Activated T-cell treated with anti-CD3 and anti-CD28 coated beads, Interleukin-2, amount 50 U/mL, for 4 hours (primary cell): ENCODE measurements at regions not wholly inside any gene's neighbourhood (a gene's known extent, or its start where the extent isn't known, plus 50 kb on each side); places are given as distances from the start of the nearest gene placed in this dataset.
"Not testable (repeated sequence)": the region's sequence is repeated elsewhere in the genome, so short reads cannot be mapped to it uniquely, and the experiment has no call there.

Experiments
- ATAC-seq, 2 donors: fragments of 200-7000 bp; cut with Tn5 transposase; one replicate each; pipeline ENCODE4 v1.10.0; 2021
- DNase-seq: peaks from one replicate; pipeline ENCODE4 v3.0.0-alpha.2; 2020
- H3K27me3 Mint-ChIP-seq: one replicate; pipeline ENCODE4 v1.8.0; 2021; ENCODE audit warnings: low read depth, mixed read lengths
- H3K36me3 Mint-ChIP-seq: one replicate; pipeline ENCODE4 v1.8.0; 2022; ENCODE audit warnings: mixed read lengths; ENCODE audit not compliant: insufficient read depth
- H3K4me1 Mint-ChIP-seq: one replicate; pipeline ENCODE4 v1.8.0; 2021; ENCODE audit warnings: low read depth, mixed read lengths
- H3K4me3 Mint-ChIP-seq: one replicate; pipeline ENCODE4 v1.8.0; 2021; ENCODE audit warnings: mild to moderate bottlenecking, moderate library complexity, mixed read lengths
- H3K9me3 Mint-ChIP-seq: one replicate; pipeline ENCODE4 v1.8.0; 2021; ENCODE audit warnings: mixed read lengths

DNA sequence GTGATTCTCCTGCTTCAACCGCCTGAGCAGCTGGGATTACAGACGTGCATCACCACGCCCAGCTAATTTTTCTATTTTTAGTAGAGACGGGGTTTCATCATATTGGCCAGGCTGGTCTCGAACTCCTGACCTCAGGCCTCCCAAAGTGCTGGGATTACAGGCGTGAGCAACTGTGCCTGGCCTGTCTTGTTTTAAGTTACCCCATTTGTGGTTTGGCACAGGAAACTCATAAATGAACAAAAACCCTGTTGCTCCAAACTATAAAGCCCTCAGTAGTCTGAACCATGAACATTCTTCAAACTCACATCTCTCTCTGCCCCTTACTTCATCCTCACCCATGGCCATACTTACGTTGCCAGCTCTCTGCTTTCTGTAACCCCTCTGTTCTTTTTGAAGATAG is 61.7 kb downstream of the RHOU start:
- not testable (repeated sequence) for H3K36me3 Mint-ChIP-seq, H3K9me3 Mint-ChIP-seq, H3K4me3 Mint-ChIP-seq, H3K27me3 Mint-ChIP-seq, H3K4me1 Mint-ChIP-seq, ATAC-seq, DNase-seq

DNA sequence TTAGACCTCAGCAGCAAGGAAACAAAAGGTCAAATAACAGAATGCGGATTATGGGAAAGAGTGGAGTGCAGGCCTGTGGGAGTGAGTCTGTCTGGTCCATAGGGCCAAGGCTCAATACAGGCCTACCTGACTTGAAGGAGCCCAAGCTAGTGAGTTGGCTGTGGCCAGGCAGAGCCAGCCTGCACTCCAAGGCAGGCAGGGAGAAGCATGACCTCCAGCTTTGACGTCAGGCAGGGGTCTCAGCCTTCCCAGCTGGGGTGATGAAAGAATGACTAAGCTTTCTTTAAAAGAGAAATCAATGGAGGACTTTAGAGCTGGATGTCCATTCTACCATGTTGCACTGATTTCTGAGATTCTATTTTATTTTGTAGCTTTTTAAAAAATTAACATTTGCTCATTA is 62.8 kb downstream of the RHOU start:
- H3K4me3 Mint-ChIP-seq = no peak overlapping the region
- ATAC-seq = no peak
- H3K27me3 Mint-ChIP-seq = no peaks in the 10 kb centered on the region
- peaks cover 6% of the 10 kb centered on the region for H3K4me1 Mint-ChIP-seq
- peaks cover 2% of the 10 kb centered on the region for H3K36me3 Mint-ChIP-seq
- DNase-seq = no peak
- peaks cover 10% of the 10 kb centered on the region for H3K9me3 Mint-ChIP-seq

DNA sequence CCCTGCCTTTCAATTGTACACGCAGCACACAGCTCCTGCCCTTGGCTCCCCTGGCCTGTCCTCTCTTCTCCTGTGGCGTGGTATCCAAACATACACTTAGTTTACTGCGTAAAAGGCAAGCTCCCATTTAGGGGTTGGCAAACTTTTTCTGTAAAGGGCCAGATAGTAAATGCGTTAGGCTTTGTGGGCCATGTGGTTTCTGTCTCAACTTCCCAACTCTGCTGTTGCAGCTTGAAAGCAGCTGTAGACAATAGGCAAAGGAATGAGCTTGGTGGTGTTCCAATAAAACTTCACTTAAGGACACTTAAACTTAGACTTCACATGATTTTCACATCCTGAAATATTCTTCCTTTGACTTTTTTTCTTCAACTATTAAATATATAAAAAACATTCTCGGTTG is 63.3 kb downstream of the RHOU start:
- H3K36me3 Mint-ChIP-seq = peaks cover 2% of the 10 kb centered on the region
- H3K9me3 Mint-ChIP-seq = peaks cover 10% of the 10 kb centered on the region
- peaks cover 7% of the 10 kb centered on the region for H3K4me1 Mint-ChIP-seq
- DNase-seq = no peak
- no peak for ATAC-seq
- H3K27me3 Mint-ChIP-seq = no peaks in the 10 kb centered on the region
- H3K4me3 Mint-ChIP-seq = no peak overlapping the region

DNA sequence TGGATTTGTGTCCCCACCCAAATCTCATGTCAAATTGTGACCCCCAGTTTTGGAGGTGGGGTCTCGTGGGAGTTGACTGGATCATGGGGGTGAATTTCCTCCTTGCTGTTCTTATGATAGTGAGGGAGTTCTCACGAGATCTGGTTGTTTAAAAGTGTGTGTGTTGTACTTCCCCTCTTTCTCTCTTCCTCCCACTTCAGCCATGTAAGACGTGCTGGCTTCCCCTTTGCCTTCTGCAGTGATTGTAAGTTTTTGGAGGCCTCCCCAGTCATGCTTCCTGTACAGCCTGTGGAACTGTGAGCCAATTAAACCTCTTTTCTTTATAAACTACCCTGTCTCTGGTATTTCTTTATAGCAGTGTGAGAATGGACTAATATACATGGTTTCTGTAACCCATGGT is 64.6 kb downstream of the RHOU start:
- H3K9me3 Mint-ChIP-seq = peaks cover 10% of the 10 kb centered on the region
- DNase-seq = no peak
- no peaks in the 10 kb centered on the region for H3K27me3 Mint-ChIP-seq
- ATAC-seq = no peak
- no peak overlapping the region for H3K4me3 Mint-ChIP-seq
- H3K36me3 Mint-ChIP-seq = peaks cover 2% of the 10 kb centered on the region
- H3K4me1 Mint-ChIP-seq = peaks cover 13% of the 10 kb centered on the region

DNA sequence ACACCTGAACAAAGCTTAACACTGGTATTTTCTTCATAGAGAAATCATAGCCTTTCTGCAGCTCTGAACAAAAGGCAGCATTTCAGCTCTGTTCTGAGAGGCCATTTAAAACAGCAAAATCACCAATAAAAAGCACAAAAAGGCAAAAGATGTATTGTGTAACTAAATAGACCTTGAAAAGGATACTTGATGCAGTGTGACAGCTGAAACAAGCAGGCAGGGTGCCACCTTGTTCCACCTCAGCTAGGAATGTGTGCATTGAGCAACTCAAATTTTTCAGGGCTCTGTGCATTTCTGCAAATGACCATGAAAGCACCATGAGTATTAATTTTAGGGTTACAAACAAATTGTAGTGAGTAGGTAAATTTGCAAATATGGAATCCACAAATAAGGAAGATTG is 65.8 kb downstream of the RHOU start:
- peaks cover 2% of the 10 kb centered on the region for H3K36me3 Mint-ChIP-seq
- H3K9me3 Mint-ChIP-seq = peaks cover 10% of the 10 kb centered on the region
- DNase-seq (no peak), ATAC-seq (no peak)
- peaks cover 22% of the 10 kb centered on the region for H3K4me1 Mint-ChIP-seq
- no peaks in the 10 kb centered on the region for H3K27me3 Mint-ChIP-seq
- H3K4me3 Mint-ChIP-seq = no peak overlapping the region

DNA sequence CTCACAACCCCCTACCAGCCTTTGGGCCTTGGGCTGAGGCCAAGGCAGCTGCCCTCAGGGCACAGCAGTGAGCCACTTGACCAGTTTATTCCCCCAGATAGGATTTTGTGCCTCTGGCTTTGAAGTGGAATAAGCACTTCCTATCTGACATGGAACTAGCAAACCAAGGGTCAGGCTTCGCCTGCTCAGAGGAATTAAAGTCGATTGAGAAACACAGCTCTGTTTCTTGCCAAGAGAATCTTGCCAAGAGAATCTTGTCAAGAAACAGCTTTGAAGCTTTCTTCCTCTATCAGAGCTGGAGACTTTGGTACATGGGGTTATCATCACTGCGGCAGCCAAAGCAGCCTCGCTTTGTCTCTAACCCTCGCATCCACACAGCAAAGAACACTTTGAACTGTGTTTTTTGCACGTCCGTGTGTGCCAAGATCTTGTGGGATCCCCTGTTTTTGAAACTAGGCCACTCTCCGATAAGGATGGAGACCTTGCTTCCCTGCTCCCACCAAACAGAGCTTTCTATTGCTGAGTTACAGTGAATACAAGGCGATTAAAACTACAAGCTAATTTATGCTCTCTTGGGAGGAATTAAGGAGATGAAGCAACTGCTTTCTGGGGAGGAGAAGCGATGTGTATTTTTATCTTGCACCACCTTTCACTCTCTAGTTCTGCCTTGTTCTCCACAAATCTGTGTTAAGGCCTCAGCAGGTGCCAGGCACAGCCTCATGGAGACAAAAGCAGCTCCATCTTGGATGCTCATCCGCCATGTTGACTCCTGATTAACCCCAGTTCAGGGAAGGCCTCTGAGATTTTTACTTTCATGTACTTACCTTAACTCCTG is 67.3 kb downstream of the RHOU start:
- no peak overlapping the region for H3K4me3 Mint-ChIP-seq
- peaks cover 3% of the 10 kb centered on the region for H3K9me3 Mint-ChIP-seq
- H3K4me1 Mint-ChIP-seq = peaks cover 16% of the 10 kb centered on the region
- H3K27me3 Mint-ChIP-seq = no peaks in the 10 kb centered on the region
- DNase-seq (no peak), ATAC-seq (no peak)
- H3K36me3 Mint-ChIP-seq = peaks cover under 1% of the 10 kb centered on the region

DNA sequence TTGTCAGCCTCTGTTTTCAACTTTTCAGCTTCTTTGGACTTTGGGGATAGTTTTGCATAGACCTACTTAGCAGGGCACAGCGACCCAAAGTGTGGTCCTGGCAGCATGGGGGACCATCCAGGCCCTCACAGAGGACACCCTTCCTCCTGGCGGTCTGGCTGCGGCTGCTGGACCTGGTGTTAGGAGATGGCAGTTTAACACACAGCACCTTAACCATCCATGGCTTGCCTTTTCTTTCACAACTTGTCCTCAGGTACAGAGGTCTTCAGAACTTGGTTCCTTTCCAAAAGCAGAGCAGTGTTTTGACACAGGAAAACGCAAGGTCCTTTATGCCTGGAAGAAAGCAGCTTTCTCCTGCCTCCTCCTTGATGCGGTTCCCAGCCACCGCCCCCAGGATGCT is 68.1 kb downstream of the RHOU start:
- no peak overlapping the region for H3K4me3 Mint-ChIP-seq
- H3K27me3 Mint-ChIP-seq = no peaks in the 10 kb centered on the region
- ATAC-seq (no peak), DNase-seq (no peak)
- H3K9me3 Mint-ChIP-seq = no peaks in the 10 kb centered on the region
- H3K36me3 Mint-ChIP-seq = no peaks in the 10 kb centered on the region
- H3K4me1 Mint-ChIP-seq = peaks cover 16% of the 10 kb centered on the region

DNA sequence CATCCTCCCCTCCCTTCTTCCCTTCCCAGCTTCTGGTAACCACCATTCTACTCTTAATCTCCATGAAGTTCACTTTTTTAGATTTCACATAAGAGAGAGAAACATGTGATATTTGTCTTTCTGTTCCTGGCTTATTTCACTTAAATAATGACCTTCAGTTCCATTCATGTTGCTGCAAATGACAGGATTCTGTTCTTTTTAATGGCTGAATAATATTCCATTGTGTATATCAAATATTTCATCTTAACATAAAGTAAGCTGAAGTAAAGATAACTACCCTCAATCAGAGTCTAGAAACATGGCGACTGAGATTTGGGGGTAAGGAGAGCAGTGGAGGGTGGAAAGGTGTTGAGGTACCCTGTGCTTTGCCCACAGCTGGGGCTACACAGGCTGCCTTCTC is 68.9 kb downstream of the RHOU start:
- H3K4me3 Mint-ChIP-seq = no peak overlapping the region
- peaks cover 21% of the 10 kb centered on the region for H3K4me1 Mint-ChIP-seq
- ATAC-seq (no peak), DNase-seq (no peak)
- no peaks in the 10 kb centered on the region for H3K9me3 Mint-ChIP-seq
- no peaks in the 10 kb centered on the region for H3K36me3 Mint-ChIP-seq
- H3K27me3 Mint-ChIP-seq = no peaks in the 10 kb centered on the region

DNA sequence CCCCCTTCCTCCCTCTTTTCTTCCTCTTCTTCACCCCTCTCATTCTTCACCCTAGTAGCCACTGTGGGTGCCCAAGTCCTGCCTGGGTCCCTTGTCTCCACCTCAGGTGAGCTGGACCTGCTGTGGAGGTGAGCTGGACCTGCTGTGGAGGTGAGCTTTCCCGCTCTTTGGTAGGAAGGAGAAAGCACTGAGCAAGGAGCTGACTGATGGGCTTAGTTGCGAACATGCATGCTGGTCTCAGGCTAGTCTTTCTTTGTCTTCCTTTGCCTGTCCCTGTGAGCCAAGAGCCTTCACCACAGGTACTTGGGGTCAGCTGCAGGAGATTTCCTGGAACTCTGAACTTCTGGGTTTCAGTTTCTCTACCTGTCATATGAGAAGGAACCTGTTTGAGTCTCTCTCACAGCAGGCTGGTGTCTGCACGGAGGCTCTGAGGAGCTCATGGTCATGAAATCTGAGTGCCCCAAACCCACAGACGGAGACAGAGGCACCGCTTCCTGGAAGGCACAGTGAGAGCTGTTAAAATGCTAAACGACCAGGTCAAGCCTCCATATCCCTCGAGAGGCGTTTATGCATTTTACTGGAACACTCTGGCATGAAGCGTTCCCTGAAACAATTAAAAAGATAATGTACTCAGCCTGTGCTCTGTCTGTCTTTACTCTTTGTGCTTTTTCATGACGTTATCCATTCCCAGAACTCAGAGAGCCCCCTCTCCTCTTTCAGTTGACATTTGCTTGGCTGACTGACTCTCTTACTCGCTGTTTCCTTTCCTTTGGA is 69.5 kb downstream of the RHOU start:
- no peaks in the 10 kb centered on the region for H3K9me3 Mint-ChIP-seq
- H3K4me3 Mint-ChIP-seq = peak overlapping the region; percentile 23
- DNase-seq (no peak), ATAC-seq (peak; percentile 73 to 74)
- no peaks in the 10 kb centered on the region for H3K27me3 Mint-ChIP-seq
- H3K4me1 Mint-ChIP-seq = peaks cover 27% of the 10 kb centered on the region
- no peaks in the 10 kb centered on the region for H3K36me3 Mint-ChIP-seq

DNA sequence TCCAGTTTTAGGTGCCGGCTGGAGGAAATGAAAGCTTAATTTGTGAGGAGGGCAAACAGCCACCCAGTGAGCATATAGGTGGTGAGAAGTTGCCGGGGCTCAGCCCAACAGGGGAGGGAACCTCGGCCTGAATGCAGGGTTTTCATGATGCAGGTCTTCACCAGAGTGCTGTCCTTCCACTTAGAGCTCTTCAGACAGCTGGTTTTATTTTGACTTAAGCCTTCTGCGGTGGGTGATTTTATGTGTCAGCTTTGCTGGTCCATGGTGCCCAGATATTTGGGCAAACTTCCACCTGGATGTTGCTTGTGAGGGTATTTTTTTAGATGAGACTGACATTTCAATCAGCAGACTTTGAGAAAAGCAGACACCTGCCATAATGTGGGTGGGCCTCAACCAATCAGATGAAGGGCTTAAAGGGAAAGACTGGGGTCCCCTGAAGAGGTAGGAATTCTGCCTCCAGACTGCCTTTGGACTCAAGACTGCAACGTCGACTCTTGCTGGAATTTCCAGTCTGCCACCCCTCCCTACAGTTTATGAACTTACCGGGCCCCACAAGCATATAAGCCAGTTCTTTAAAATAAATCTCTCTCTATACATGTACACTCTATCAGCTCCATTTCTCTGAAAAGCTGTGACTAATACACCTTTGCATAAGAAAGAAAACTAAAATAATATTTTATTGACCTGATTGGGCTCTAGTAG is 72.8 kb downstream of the RHOU start:
- Mint-ChIP-seq H3K36me3 (no peaks in the 10 kb centered on the region), H3K9me3 (no peaks in the 10 kb centered on the region), H3K4me1 (peaks cover 47% of the 10 kb centered on the region), H3K4me3 (no peak overlapping the region), H3K27me3 (no peaks in the 10 kb centered on the region)
- DNase-seq (no peak), ATAC-seq (no peak)

DNA sequence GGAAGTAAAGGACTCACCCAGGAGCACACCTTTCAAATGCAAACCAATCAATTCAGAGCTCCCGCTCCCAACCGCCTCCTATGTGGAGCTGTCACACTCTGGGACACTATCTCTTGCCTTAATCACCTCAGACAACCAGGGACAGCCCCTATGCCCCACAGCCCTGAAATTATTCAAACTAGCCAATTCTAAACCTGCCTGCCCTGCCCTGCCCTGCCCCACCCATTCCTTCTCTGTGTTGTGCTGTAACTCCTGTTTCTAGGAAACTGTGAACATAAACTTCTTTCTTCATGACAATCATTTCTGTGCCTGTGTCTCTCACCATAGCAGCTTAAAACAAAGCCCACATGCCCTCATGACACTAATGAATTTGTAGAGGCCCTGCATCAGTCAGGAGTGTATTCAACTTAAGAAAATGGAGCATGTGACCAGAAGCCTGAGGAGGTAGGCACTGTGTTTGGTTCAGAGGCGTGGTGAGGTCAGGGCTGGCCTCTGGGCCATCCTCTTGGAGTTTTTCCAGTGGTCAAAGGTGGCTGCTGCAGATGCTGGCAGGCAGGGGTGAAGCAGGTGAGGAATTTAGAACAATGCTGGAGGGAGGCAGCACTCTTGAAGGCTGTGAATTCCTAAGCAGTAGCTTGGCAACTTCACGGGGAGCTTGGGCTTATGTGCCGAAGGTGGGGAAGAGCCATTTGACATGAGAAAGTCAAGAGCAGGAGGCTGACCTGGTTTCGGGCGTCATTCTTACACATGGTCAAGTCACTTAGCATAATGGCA is 74.5 kb downstream of the RHOU start:
- Mint-ChIP-seq H3K36me3 (no peaks in the 10 kb centered on the region), H3K27me3 (no peaks in the 10 kb centered on the region), H3K9me3 (no peaks in the 10 kb centered on the region), H3K4me3 (no peak overlapping the region), H3K4me1 (peaks cover 41% of the 10 kb centered on the region)
- DNase-seq (no peak), ATAC-seq (peak; percentile 38 to 70)

DNA sequence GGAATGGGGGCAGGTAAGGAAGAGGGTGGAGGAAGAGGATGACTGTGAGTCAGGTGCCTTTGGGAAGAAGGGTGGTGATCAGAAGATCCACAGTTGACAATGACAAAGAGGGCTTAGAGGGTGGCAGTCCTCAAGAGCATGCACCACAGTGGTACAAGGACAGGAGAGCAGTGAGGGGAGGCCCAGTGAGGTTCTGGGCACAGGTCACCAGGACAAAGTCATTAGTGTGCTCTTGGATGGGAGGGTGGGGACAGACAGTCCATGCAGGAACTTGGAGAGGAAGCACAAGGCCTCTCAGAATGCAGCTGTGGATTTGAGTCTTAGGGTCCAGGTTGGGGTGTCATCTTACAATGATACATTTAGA is 75.1 kb downstream of the RHOU start:
- Mint-ChIP-seq H3K27me3 (no peaks in the 10 kb centered on the region), H3K4me3 (no peak overlapping the region), H3K4me1 (peaks cover 35% of the 10 kb centered on the region), H3K9me3 (no peaks in the 10 kb centered on the region), H3K36me3 (no peaks in the 10 kb centered on the region)
- DNase-seq = no peak
- ATAC-seq = no peak

DNA sequence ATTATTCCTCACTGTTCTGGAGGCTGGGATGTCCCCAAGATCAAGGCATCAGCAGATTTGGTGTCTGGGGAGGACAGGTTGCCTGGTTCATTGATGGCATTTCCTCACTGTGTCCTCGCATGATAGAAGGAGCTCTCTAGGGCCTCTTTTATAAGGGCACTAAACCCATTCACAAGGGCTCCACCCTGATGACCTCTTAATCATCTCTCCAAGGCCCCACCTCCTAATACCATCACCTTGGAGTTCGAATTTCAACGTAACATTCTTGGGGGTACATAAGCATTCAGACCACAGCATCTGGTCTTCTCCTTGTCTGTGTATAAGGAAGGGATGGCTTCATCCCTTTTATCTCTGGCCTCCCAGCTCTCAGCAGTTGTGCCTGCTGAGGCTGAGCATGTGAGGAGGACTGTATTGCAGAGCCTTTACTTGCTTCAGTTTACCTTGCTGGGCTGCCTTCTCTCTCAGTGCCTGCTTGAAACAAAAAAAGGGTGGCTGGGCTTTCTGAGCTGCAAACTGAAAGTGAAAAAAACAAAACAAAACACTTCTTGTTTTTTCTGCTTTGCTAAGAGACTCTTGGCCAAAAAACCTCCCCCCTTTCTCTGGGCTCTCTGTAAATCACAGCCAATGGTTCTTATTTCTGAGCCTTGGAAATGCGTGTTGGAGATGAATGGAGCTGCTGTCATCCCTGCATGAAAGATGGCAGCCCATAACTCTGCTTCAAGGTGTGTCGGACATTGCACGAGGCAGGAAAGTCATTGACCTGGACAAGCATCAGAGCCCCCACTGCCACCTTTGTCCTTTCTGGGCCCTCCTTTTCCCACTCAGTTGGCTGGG is 75.8 kb downstream of the RHOU start:
- no peak overlapping the region for H3K4me3 Mint-ChIP-seq
- no peak for DNase-seq
- H3K36me3 Mint-ChIP-seq = no peaks in the 10 kb centered on the region
- no peak for ATAC-seq
- H3K27me3 Mint-ChIP-seq = no peaks in the 10 kb centered on the region
- H3K4me1 Mint-ChIP-seq = peaks cover 31% of the 10 kb centered on the region
- H3K9me3 Mint-ChIP-seq = no peaks in the 10 kb centered on the region
